K562 (cell line): ENCODE measurements at regions not wholly inside any gene's neighbourhood (a gene's known extent, or its start where the extent isn't known, plus 50 kb on each side); places are given as distances from the start of the nearest gene placed in this dataset.

Source experiments
- ATAC-seq: fragments of 200-7000 bp; cut with Tn5 transposase; 3 replicates; pipeline ENCODE4 v1.9.1; 2020; ENCODE audit warnings: moderate library complexity
- BruUV-seq: library from RNA; stranded (reverse); fragments of 400-500 nt; replicated peaks from 2 replicates; lab custom pipeline; 2021; lab: Mats Ljungman, UMichigan
- CTCF ChIA-PET: fragments of 300-600 bp; formaldehyde crosslinking; extraction: SDS; loops from one replicate; lab custom pipeline; 2021; ENCODE audit warnings: low intra/inter-chr PET ratio; lab: Yijun Ruan, JAX
- POLR2A ChIA-PET: fragments of 300-600, 350-650 bp; sonication (Branson Sonifier 250); formaldehyde crosslinking; extraction: SDS; loops from one replicate; lab custom pipeline; 2021; ENCODE audit warnings: antibody characterized with exemption, inconsistent platforms; lab: Yijun Ruan, JAX
- DNase-seq, 4 experiments: peaks; one replicate each; pipeline versions ENCODE4 v3.0.0 to v3.0.0-alpha.2; 2011 to 2018; ENCODE audit warnings: low spot score in 3 of 4, mixed read lengths in 3 of 4; ENCODE audit errors: extremely low read depth in 1 of 4
- FAIRE-seq: peaks from 2 replicates; lab custom pipeline; 2011; peaks lifted over from hg19 to GRCh38; lab: Jason Lieb, UNC
- H2AFZ ChIP-seq: 2 replicates; pipeline ENCODE4 v1.6.0; 2011; ENCODE audit warnings: low read depth, low read length, control low read depth, inconsistent platforms
- H3K27ac ChIP-seq: fragments of 200-600 bp; 3 replicates; pipeline ENCODE4 v1.8.0; 2011; ENCODE audit warnings: low read depth, mild to moderate bottlenecking, control low read depth, inconsistent platforms, low read length, moderate library complexity, mixed read lengths; ENCODE audit errors: extremely low read depth
- H3K27me3 ChIP-seq, 2 experiments: fragments of 300-600 bp in 1 of 2; 2 replicates in 1 of 2; 3 replicates in 1 of 2; pipeline versions ENCODE4 v1.6.0 to v1.8.0; 2011; ENCODE audit warnings: inconsistent platforms in 2 of 2, low read length in 2 of 2, mild to moderate bottlenecking in 1 of 2, mixed read lengths in 1 of 2, moderate library complexity in 1 of 2; ENCODE audit not compliant: control insufficient read depth in 2 of 2, insufficient read depth in 2 of 2
- H3K36me3 ChIP-seq: fragments of 300-600 bp; 3 replicates; pipeline ENCODE4 v1.8.0; 2011; ENCODE audit warnings: mild to moderate bottlenecking, low read length, inconsistent platforms; ENCODE audit not compliant: control insufficient read depth, insufficient read depth
- H3K4me1 ChIP-seq, 2 experiments: fragments of 200-600 bp in 1 of 2; replicated peaks in 1 of 2; 2 replicates in 1 of 2; 3 replicates in 1 of 2; pipeline versions ENCODE4 v1.5.1 to v1.8.0; 2011; ENCODE audit warnings: inconsistent platforms in 2 of 2, low read length in 2 of 2, mild to moderate bottlenecking in 1 of 2, mixed read lengths in 1 of 2, moderate library complexity in 1 of 2; ENCODE audit not compliant: control insufficient read depth in 2 of 2, insufficient read depth in 2 of 2
- H3K4me2 ChIP-seq: 2 replicates; pipeline ENCODE4 v1.6.1; 2011; ENCODE audit warnings: low read length, control low read depth, inconsistent platforms, mixed read lengths; ENCODE audit not compliant: insufficient read depth
- H3K4me3 ChIP-seq: fragments of 200-600 bp; sonication (generic), shearing (Covaris generic); 2 replicates; pipeline ENCODE4 v1.5.1; 2016; ENCODE audit warnings: control low read depth, inconsistent platforms
- H3K79me2 ChIP-seq: fragments of 200-600 bp; 3 replicates; pipeline ENCODE4 v1.8.0; 2011; ENCODE audit warnings: low read length, inconsistent platforms; ENCODE audit not compliant: control insufficient read depth, insufficient read depth
- H3K9ac ChIP-seq, 2 experiments: 2 replicates each; pipeline versions ENCODE4 v1.6.0 to v1.6.1; 2011; ENCODE audit warnings: low read depth in 2 of 2, low read length in 2 of 2, control low read depth in 1 of 2, inconsistent platforms in 1 of 2, mild to moderate bottlenecking in 1 of 2, mixed read lengths in 1 of 2; ENCODE audit not compliant: insufficient read depth in 1 of 2
- H3K9me1 ChIP-seq: one replicate; pipeline ENCODE4 v1.6.0; 2011; ENCODE audit warnings: inconsistent platforms, mild to moderate bottlenecking, low read length, moderate library complexity; ENCODE audit not compliant: control insufficient read depth, insufficient read depth
- H3K9me3 ChIP-seq: replicated peaks from 2 replicates; pipeline ENCODE4 v1.5.1; 2011; ENCODE audit warnings: low read depth, low read length, inconsistent platforms; ENCODE audit not compliant: control insufficient read depth, insufficient read depth
- H4K20me1 ChIP-seq: replicated peaks from 2 replicates; pipeline ENCODE4 v1.6.1; 2011; ENCODE audit warnings: low read length, inconsistent platforms, mixed read lengths; ENCODE audit not compliant: control insufficient read depth, insufficient read depth
- EGR1 ChIP-seq: fragments of 450-650 bp; conservative IDR thresholded peaks from 2 replicates; pipeline ENCODE4 v1.6.1; 2017; ENCODE audit warnings: mild to moderate bottlenecking
- ETV6 ChIP-seq, 3 experiments: fragments of 150-350 bp in 1 of 3; sonication (generic) in 1 of 3; formaldehyde crosslinking in 1 of 3; IDR thresholded peaks; 2 replicates each; pipeline versions ENCODE4 v1.6.1 to v1.8.0; 2014 to 2022; ENCODE audit warnings: borderline replicate concordance in 2 of 3, low read depth in 2 of 3, antibody characterized with exemption in 1 of 3, low read length in 1 of 3, mild to moderate bottlenecking in 1 of 3, missing genetic modification reagents in 1 of 3
- FIP1L1 ChIP-seq: fragments of 200-400 bp; formaldehyde crosslinking; IDR thresholded peaks from 2 replicates; pipeline ENCODE4 v1.6.1; 2018; ENCODE audit warnings: mild to moderate bottlenecking, low read depth, low read length; ENCODE audit not compliant: poor library complexity, severe bottlenecking
- HINFP ChIP-seq: fragments of 450-650 bp; conservative IDR thresholded peaks from 2 replicates; pipeline ENCODE4 v1.6.1; 2016; ENCODE audit warnings: missing genetic modification characterization, low read depth, mild to moderate bottlenecking, control low read depth, missing compliant biosample characterization
- IRF9 ChIP-seq: fragments of 450-650 bp; IDR thresholded peaks from 2 replicates; pipeline ENCODE4 v1.6.1; 2016; ENCODE audit warnings: missing biosample characterization, missing genetic modification characterization
- L3MBTL2 ChIP-seq: fragments of 450-650 bp; IDR thresholded peaks from 2 replicates; pipeline ENCODE4 v1.6.1; 2016; ENCODE audit warnings: mild to moderate bottlenecking, moderate library complexity
- YY1 ChIP-seq, 3 experiments: IDR thresholded peaks; 2 replicates each; pipeline ENCODE4 v1.6.1; 2011; ENCODE audit warnings: low read length in 2 of 3, mild to moderate bottlenecking in 2 of 3, moderate library complexity in 2 of 3, borderline replicate concordance in 1 of 3, control low read depth in 1 of 3, low read depth in 1 of 3; ENCODE audit not compliant: insufficient read depth in 3 of 3, insufficient replicate concordance in 2 of 3, control insufficient read depth in 1 of 3, insufficient read length in 1 of 3; ENCODE audit errors: extremely low read depth in 1 of 3
- ZC3H4 ChIP-seq: sonication (generic); formaldehyde crosslinking; IDR thresholded peaks from 2 replicates; pipeline ENCODE4 v1.9.0; 2021; ENCODE audit warnings: missing genetic modification reagents, borderline replicate concordance
- ZHX1 ChIP-seq: fragments of 150-350 bp; conservative IDR thresholded peaks from 2 replicates; pipeline ENCODE4 v1.6.1; 2014; ENCODE audit warnings: low read length
- WGBS: fragments of 100-300 bp; shearing (Covaris generic); methylation state at CpG from one replicate; pipeline ENCODE4 v1.1.6; 2016; ENCODE audit warnings: low coverage, mixed read lengths; ENCODE audit not compliant: insufficient coverage; ENCODE audit errors: missing lambda C conversion rate; 5-methylcytosine and 5-hydroxymethylcytosine counted together
- in situ Hi-C: fragments of 300-500 bp; cut with MboI; formaldehyde crosslinking; loops from 4 replicates; pipeline ENCODE4 v1.15.0; 2018; ENCODE audit warnings: inconsistent platforms, mixed read lengths
- intact Hi-C: fragments of 100-400 bp; cut with micrococcal nuclease; formaldehyde crosslinking; loops from 2 replicates; pipeline ENCODE4 v1.14.2; 2022
- TF ChIP-seq, protein P1 (sequence below): fragments of 250-450 bp; sonication (Bioruptor Pico); IDR thresholded peaks from 2 replicates; pipeline ENCODE4 v1.9.0; 2021; ENCODE audit warnings: mild to moderate bottlenecking
- TF ChIP-seq, protein P2 (sequence below): fragments of 450-650 bp; formaldehyde crosslinking; conservative IDR thresholded peaks from 2 replicates; pipeline ENCODE4 v1.4.0; 2022; ENCODE audit warnings: mild to moderate bottlenecking, missing genetic modification characterization

GRCh38 chr22:48459259-48459658, 1368.4 kb downstream of the BRD1 start:
- Histone ChIP-seq H3K9me1 (no peaks in the 10 kb centered on the region), H3K27ac (no peak overlapping the region), H3K79me2 (no peaks in the 10 kb centered on the region), H3K9ac (no peak overlapping the region), H3K4me1 (no peaks in the 10 kb centered on the region), H3K4me3 (no peak overlapping the region), H3K27me3 (no peaks in the 10 kb centered on the region; a peak in 2 of 5 replicates), H3K4me2 (no peak overlapping the region), H4K20me1 (no peaks in the 10 kb centered on the region), H3K9me3 (no peaks in the 10 kb centered on the region), H3K36me3 (no peaks in the 10 kb centered on the region), H2AFZ (no peak overlapping the region)
- WGBS = 0% methylated on average over 4 of the region's 6 CpGs
- ATAC-seq = no peak
- POLR2A ChIA-PET = no interaction called here
- in situ Hi-C loops (no loop called here), intact Hi-C loops (no loop called here)
- no peak for TF ChIP-seq L3MBTL2
- no peak for TF ChIP-seq ETV6 (IDR thresholded peaks at IDR 0.05; ENCODE audit: borderline replicate concordance in 1 of 2, low read depth in 2 of 2, low read length in 1 of 2)
- no peak for TF ChIP-seq ETV6 (CRISPR knock-in tag; IDR thresholded peaks at IDR 0.05; ENCODE audit: borderline replicate concordance)
- TF ChIP-seq EGR1 = no peak
- no peak for TF ChIP-seq ZC3H4 (CRISPR knock-in tag)
- TF ChIP-seq YY1 (IDR thresholded peaks at IDR 0.05; ENCODE audit: borderline replicate concordance in 1 of 3, control insufficient read depth in 1 of 3, extremely low read depth in 1 of 3, insufficient read depth in 3 of 3, insufficient read length in 1 of 3, insufficient replicate concordance in 2 of 3, low read depth in 1 of 3, low read length in 2 of 3) = no peak
- TF ChIP-seq, protein P1, sequence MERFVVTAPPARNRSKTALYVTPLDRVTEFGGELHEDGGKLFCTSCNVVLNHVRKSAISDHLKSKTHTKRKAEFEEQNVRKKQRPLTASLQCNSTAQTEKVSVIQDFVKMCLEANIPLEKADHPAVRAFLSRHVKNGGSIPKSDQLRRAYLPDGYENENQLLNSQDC (CRISPR knock-in tag) = no peak
- TF ChIP-seq HINFP (tag) = no peak
- TF ChIP-seq, protein P2, sequence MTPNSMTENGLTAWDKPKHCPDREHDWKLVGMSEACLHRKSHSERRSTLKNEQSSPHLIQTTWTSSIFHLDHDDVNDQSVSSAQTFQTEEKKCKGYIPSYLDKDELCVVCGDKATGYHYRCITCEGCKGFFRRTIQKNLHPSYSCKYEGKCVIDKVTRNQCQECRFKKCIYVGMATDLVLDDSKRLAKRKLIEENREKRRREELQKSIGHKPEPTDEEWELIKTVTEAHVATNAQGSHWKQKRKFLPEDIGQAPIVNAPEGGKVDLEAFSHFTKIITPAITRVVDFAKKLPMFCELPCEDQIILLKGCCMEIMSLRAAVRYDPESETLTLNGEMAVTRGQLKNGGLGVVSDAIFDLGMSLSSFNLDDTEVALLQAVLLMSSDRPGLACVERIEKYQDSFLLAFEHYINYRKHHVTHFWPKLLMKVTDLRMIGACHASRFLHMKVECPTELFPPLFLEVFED (CRISPR knock-in tag) = no peak
- TF ChIP-seq FIP1L1 = no peak
- no peak for TF ChIP-seq IRF9 (tag)
- no peak for TF ChIP-seq ZHX1
- no peak for FAIRE-seq
- DNase-seq = no peak
- CTCF ChIA-PET = no interaction called here
- no TSS peak for BruUV-seq
